Chondrocyte (in vitro differentiated cells): ENCODE measurements at regions not wholly inside any gene's neighbourhood (a gene's known extent, or its start where the extent isn't known, plus 50 kb on each side); places are given as distances from the start of the nearest gene placed in this dataset.

Experiments used
- DNase-seq: peaks from one replicate; pipeline ENCODE4 v3.0.0; 2021; ENCODE audit warnings: mixed read lengths, low spot score
- H3K27ac Mint-ChIP-seq: one replicate; pipeline ENCODE4 v1.8.0; 2021; ENCODE audit warnings: mild to moderate bottlenecking, moderate library complexity, mixed read lengths; ENCODE audit not compliant: unreplicated experiment
- H3K27me3 Mint-ChIP-seq: 2 replicates; pipeline ENCODE4 v1.8.0; 2021; ENCODE audit warnings: low read depth, mixed read lengths
- H3K36me3 Mint-ChIP-seq: 2 replicates; pipeline ENCODE4 v1.8.0; 2021; ENCODE audit warnings: low read depth, mixed read lengths
- H3K4me1 Mint-ChIP-seq: 2 replicates; pipeline ENCODE4 v1.8.0; 2021; ENCODE audit warnings: low read depth, mild to moderate bottlenecking, mixed read lengths
- H3K4me3 Mint-ChIP-seq: one replicate; pipeline ENCODE4 v1.8.0; 2021; ENCODE audit warnings: mild to moderate bottlenecking, moderate library complexity, mixed read lengths; ENCODE audit not compliant: unreplicated experiment
- H3K9me3 Mint-ChIP-seq: 2 replicates; pipeline ENCODE4 v1.8.0; 2021; ENCODE audit warnings: low read depth, mixed read lengths
- TF ChIP-seq, protein P1 (sequence below): fragments of 200-600 bp; sonication (generic); IDR thresholded peaks from 2 replicates; pipeline ENCODE4 v1.5.0; 2021; ENCODE audit warnings: antibody characterized with exemption, mild to moderate bottlenecking, moderate library complexity

DNA sequence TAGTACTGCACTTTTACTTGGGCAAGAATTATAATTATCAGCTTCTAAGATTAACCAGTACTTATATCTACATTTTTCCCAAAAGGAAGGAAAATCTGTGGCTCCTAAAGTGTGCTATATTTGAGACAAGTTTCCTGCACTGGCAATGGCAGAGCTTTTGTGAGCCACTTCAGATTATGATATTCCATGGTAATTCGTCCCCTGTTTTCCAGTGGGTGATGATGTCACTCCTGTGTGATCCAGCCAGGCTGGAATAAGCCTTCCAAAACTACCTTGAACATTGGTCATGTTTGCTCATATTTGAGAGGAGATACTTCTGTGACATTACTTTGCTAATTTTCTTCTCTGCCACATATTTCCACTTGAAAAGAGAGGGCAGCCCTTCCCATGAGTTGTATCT lies 302.1 kb downstream of the MDFIC start:
- H3K27me3 Mint-ChIP-seq: no peaks in the 10 kb centered on the region
- H3K4me3 Mint-ChIP-seq: no peak overlapping the region
- TF ChIP-seq, protein P1, sequence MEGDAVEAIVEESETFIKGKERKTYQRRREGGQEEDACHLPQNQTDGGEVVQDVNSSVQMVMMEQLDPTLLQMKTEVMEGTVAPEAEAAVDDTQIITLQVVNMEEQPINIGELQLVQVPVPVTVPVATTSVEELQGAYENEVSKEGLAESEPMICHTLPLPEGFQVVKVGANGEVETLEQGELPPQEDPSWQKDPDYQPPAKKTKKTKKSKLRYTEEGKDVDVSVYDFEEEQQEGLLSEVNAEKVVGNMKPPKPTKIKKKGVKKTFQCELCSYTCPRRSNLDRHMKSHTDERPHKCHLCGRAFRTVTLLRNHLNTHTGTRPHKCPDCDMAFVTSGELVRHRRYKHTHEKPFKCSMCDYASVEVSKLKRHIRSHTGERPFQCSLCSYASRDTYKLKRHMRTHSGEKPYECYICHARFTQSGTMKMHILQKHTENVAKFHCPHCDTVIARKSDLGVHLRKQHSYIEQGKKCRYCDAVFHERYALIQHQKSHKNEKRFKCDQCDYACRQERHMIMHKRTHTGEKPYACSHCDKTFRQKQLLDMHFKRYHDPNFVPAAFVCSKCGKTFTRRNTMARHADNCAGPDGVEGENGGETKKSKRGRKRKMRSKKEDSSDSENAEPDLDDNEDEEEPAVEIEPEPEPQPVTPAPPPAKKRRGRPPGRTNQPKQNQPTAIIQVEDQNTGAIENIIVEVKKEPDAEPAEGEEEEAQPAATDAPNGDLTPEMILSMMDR: no peak
- H3K4me1 Mint-ChIP-seq: peaks cover 7% of the 10 kb centered on the region
- peaks cover 2% of the 10 kb centered on the region for H3K36me3 Mint-ChIP-seq
- no peak for DNase-seq
- H3K27ac Mint-ChIP-seq: no peak overlapping the region
- no peaks in the 10 kb centered on the region for H3K9me3 Mint-ChIP-seq

DNA sequence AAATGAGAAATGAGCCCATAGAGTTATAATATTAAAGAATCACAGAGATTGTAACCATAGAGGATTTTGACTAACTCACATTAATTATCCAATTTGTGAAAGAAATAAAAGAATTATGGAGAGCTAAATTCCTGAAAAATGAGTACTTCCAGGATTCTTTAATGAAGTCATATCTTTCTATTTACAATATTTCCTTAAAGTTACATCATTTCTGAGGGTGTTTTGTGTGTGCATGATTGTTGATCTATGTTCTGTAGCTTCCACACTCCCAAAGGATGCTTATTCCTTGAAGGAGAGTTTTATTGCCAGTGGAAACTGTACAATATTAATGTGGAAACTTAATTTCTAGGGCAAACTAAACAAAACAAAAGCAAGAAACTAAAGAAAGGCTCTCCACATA lies 299.6 kb downstream of the MDFIC start:
- no peaks in the 10 kb centered on the region for H3K27me3 Mint-ChIP-seq
- no peaks in the 10 kb centered on the region for H3K9me3 Mint-ChIP-seq
- TF ChIP-seq, protein P1: no peak
- no peak for DNase-seq
- no peak overlapping the region for H3K4me3 Mint-ChIP-seq
- peaks cover 7% of the 10 kb centered on the region for H3K4me1 Mint-ChIP-seq
- peak overlapping the region; percentile 59 for H3K27ac Mint-ChIP-seq
- peaks cover 2% of the 10 kb centered on the region for H3K36me3 Mint-ChIP-seq

DNA sequence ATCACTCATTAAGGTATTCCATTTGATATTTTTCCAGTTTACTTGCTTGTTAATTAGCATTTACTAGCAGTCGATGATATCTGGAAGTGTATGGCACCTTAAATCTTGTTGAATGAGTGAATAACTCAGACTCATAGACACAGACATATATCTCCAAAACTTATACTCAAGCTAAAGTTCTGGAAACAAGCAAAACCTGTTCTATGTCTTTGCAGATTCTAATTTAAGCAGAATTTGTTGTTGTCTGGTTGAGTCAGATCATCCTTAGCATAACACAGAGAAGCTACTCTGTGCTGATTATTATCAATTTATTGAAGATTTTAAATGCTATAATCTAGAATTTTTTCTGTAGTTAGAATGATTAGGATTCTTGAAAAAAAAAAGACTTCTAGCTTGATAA lies 296.2 kb downstream of the MDFIC start:
- H3K9me3 Mint-ChIP-seq: no peaks in the 10 kb centered on the region
- H3K27ac Mint-ChIP-seq: no peak overlapping the region
- peaks cover 2% of the 10 kb centered on the region for H3K36me3 Mint-ChIP-seq
- H3K4me1 Mint-ChIP-seq: peaks cover 7% of the 10 kb centered on the region
- TF ChIP-seq, protein P1: no peak
- no peaks in the 10 kb centered on the region for H3K27me3 Mint-ChIP-seq
- H3K4me3 Mint-ChIP-seq: no peak overlapping the region
- DNase-seq: no peak

DNA sequence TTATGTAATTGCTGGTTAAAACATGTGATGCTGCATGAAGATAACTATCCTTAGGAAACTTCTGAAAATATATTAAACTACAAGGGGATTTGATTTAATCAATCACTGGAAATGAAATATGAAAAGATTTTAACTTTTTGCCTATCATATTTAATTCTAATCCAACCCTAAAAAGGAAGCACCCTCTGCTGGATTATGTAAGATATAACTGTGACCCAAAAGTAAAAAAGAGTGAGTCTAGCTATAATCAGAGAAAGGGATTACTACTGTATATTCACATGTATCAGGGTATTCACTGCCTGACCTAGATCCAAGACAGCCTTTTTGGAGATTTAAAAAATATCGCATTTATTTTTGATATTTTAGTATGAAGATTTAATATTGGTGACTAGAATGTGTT lies 295.5 kb downstream of the MDFIC start:
- no peak overlapping the region for H3K27ac Mint-ChIP-seq
- peaks cover 7% of the 10 kb centered on the region for H3K4me1 Mint-ChIP-seq
- H3K9me3 Mint-ChIP-seq: no peaks in the 10 kb centered on the region
- TF ChIP-seq, protein P1: peak; percentile 77
- H3K4me3 Mint-ChIP-seq: no peak overlapping the region
- DNase-seq: no peak
- H3K36me3 Mint-ChIP-seq: no peaks in the 10 kb centered on the region
- no peaks in the 10 kb centered on the region for H3K27me3 Mint-ChIP-seq

GRCh38 chr7:115216652-115217051 lies 294.8 kb downstream of the MDFIC start:
- Mint-ChIP-seq H3K9me3 (no peaks in the 10 kb centered on the region), H3K27ac (no peak overlapping the region), H3K36me3 (no peaks in the 10 kb centered on the region), H3K4me3 (no peak overlapping the region), H3K27me3 (no peaks in the 10 kb centered on the region), H3K4me1 (peaks cover 5% of the 10 kb centered on the region)
- no peak for DNase-seq
- TF ChIP-seq, protein P1: no peak
